ENCODE measurements at regions not wholly inside any gene's neighbourhood (a gene's known extent, or its start where the extent isn't known, plus 50 kb on each side); places are given as distances from the start of the nearest gene placed in this dataset.

DNA sequence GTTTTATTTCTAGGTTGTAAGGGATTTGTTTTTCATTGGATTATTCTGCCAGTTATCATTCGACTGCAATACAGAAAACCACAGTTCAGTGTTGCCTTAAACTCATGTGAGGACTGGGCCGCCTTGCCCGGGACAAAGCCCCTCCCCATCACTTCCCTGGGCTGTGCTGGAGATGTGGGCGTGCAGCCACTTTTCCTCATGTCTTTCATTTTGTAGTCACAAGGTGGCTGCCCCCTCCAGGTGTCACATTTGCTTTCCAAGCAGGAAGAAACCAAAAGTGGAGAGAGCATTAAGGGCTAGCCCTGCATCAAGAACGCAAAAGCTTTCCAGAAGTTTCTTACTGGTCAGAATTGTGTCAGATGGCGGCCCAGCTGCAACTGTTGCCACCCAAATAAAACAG lies 492.5 kb upstream of the ID2 start:
- H3K9me3 Mint-ChIP-seq: no peaks in the 10 kb centered on the region
- H3K36me3 Mint-ChIP-seq: no peaks in the 10 kb centered on the region
- no peak for DNase-seq (ENCODE audit: extremely low spot score, unreplicated experiment)
- no peak overlapping the region for H3K4me3 Mint-ChIP-seq
- H3K4me1 Mint-ChIP-seq (ENCODE audit: unreplicated experiment): peaks cover 13% of the 10 kb centered on the region
- H3K27ac Mint-ChIP-seq: no peak overlapping the region
- TF ChIP-seq, protein P1, sequence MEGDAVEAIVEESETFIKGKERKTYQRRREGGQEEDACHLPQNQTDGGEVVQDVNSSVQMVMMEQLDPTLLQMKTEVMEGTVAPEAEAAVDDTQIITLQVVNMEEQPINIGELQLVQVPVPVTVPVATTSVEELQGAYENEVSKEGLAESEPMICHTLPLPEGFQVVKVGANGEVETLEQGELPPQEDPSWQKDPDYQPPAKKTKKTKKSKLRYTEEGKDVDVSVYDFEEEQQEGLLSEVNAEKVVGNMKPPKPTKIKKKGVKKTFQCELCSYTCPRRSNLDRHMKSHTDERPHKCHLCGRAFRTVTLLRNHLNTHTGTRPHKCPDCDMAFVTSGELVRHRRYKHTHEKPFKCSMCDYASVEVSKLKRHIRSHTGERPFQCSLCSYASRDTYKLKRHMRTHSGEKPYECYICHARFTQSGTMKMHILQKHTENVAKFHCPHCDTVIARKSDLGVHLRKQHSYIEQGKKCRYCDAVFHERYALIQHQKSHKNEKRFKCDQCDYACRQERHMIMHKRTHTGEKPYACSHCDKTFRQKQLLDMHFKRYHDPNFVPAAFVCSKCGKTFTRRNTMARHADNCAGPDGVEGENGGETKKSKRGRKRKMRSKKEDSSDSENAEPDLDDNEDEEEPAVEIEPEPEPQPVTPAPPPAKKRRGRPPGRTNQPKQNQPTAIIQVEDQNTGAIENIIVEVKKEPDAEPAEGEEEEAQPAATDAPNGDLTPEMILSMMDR (conservative IDR thresholded peaks at IDR 0.05): no peak
- no peaks in the 10 kb centered on the region for H3K27me3 Mint-ChIP-seq

DNA sequence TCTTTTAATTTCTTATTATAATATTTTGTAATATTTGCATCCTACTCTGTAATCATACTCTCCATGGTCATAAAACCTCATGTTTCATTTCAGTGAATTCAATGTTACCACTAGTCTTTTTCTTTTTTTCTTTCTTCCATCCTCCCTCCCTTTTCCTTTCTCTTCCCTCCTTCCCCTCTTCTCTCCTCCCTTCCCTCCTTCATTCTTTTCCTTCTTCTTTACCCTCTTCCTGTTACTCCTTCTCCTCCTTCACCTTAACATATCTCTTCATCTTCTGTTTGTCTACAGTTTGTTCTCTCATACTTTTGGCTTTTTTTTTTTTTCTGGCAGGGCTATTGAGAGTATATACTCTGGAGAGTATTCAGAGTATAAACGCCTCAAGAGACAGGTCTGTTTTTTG lies 491.6 kb upstream of the ID2 start:
- Mint-ChIP-seq H3K4me1 (ENCODE audit: unreplicated experiment) (peaks cover 13% of the 10 kb centered on the region), H3K27me3 (no peaks in the 10 kb centered on the region), H3K36me3 (no peaks in the 10 kb centered on the region), H3K27ac (no peak overlapping the region), H3K9me3 (no peaks in the 10 kb centered on the region), H3K4me3 (no peak overlapping the region)
- no peak for DNase-seq (ENCODE audit: extremely low spot score, unreplicated experiment)
- TF ChIP-seq, protein P1 (conservative IDR thresholded peaks at IDR 0.05): no peak

DNA sequence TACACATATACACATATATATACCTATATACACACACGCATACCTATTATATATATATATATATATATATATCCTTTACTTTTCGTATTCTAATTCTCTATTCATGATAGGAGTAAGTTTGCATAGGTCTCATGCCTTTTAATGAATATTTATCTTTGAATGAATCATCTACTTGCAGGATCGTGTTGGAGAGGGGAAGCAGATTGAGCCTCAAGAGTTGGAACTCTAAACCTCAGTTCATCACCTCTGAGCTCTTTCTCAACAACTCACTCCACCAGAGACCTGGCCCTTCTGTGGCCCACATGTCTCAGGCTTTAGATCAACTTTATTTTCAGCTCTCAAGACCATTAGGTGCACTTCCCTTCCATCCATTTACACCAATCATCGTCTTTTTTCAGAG lies 490.4 kb upstream of the ID2 start:
- DNase-seq (ENCODE audit: extremely low spot score, unreplicated experiment): no peak
- H3K36me3 Mint-ChIP-seq: no peaks in the 10 kb centered on the region
- H3K27ac Mint-ChIP-seq: no peak overlapping the region
- H3K9me3 Mint-ChIP-seq: no peaks in the 10 kb centered on the region
- TF ChIP-seq, protein P1 (conservative IDR thresholded peaks at IDR 0.05): no peak
- no peaks in the 10 kb centered on the region for H3K27me3 Mint-ChIP-seq
- H3K4me1 Mint-ChIP-seq (ENCODE audit: unreplicated experiment): peaks cover 13% of the 10 kb centered on the region
- no peak overlapping the region for H3K4me3 Mint-ChIP-seq

DNA sequence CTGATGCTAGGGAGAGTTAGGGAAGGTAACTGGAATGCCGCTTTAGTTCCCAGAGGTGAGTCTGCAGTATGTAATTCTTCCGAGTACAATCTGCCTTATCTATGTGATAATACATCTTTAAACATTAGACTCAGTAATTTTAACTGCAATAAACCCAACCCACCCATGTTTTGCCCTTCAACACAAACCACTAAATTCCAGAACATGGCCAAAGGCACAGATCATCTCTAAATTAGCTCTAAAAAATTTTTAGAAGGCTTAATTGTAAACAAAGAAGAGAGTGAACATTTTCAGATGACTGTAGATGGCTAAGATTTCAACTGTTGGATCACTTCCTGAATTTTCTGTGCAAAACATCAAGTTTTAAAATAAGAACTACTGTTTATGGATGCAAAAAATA lies 488.7 kb upstream of the ID2 start:
- Mint-ChIP-seq H3K9me3 (no peaks in the 10 kb centered on the region), H3K4me3 (no peak overlapping the region), H3K36me3 (no peaks in the 10 kb centered on the region), H3K4me1 (ENCODE audit: unreplicated experiment) (peaks cover 13% of the 10 kb centered on the region), H3K27me3 (no peaks in the 10 kb centered on the region), H3K27ac (peak overlapping the region; percentile 4)
- TF ChIP-seq, protein P1 (conservative IDR thresholded peaks at IDR 0.05): no peak
- no peak for DNase-seq (ENCODE audit: extremely low spot score, unreplicated experiment)

DNA sequence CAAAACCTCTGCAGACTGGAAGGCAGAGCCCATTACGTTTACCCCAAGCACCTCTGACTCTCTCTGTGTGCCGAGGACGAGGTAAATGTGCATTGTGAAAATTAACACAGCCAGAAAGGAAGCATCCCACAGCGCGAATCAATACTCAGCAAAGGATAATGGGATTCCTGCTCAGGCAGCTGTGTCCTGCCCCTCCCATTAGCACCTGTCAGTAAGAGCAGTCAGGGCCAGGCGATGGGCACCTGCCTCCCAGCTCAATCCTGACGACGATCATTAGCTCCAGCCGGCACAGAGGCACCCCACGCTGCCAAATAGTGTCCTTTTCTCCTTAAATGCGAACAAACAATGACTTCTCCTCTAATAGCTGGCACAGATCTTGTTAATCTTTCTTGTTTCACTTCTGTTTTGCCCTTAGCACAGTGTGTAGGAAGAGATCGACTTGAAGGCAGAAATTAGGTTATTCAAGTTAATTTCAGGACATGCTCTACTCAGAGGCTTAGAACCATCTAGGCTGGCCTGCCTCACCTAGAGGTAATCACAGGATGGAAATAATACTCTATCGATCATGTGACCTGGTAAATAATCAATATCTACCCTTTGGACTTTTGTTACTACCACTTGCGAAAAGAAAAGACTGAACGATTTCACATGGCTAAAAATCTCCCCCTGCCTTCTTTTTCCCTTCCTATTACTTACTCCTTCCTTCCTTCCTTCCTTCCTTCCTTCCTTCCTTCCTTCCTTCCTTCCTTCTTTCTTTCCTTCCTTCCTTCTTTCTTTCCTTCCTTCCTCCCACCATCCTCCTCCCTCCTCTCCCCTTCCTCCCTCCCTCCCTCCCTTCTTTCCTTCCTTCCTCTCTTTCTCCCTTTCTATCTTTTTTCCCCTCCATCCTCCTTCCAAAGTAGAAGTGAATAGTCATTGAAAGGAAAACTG lies 487.9 kb upstream of the ID2 start:
- H3K27me3 Mint-ChIP-seq: no peaks in the 10 kb centered on the region
- H3K36me3 Mint-ChIP-seq: no peaks in the 10 kb centered on the region
- peak overlapping the region; percentile 4 for H3K27ac Mint-ChIP-seq
- peaks cover 13% of the 10 kb centered on the region for H3K4me1 Mint-ChIP-seq (ENCODE audit: unreplicated experiment)
- no peaks in the 10 kb centered on the region for H3K9me3 Mint-ChIP-seq
- no peak for DNase-seq (ENCODE audit: extremely low spot score, unreplicated experiment)
- TF ChIP-seq, protein P1 (conservative IDR thresholded peaks at IDR 0.05): no peak
- peak overlapping the region; percentile 4 for H3K4me3 Mint-ChIP-seq

All from type B pancreatic cell (in vitro differentiated cells).